NCI-H1048 (cell line): ENCODE measurements at regions not wholly inside any gene's neighbourhood (a gene's known extent, or its start where the extent isn't known, plus 50 kb on each side); places are given as distances from the start of the nearest gene placed in this dataset.
"Not testable (repeated sequence)": the region's sequence is repeated elsewhere in the genome, so short reads cannot be mapped to it uniquely, and the experiment has no call there.

Source experiments
- DNase-seq: peaks from one replicate; lab custom pipeline; 2025; lab: John Stamatoyannopoulos, UW

DNA sequence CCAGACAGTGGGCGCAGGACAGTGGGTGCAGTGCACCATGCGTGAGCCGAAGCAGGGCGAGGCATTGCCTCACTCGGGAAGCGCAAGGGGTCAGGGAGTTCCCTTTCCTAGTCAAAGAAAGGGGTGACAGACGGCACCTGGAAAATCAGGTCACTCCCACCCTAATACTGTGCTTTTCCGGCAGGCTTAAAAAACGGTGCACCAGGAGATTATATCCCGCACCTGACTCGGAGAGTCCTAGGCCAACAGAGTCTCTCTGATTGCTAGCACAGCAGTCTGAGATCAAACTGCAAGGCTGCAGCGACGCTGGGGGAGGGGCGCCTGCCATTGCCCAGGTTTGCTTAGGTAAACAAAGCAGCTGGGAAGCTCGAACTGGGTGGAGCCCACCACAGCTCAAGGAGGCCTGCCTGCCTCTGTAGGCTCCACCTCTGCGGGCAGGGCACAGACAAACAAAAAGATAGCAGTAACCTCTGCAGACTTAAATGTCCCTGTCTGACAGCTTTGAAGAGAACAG lies 116.4 kb downstream of the CXCL12 start:
- DNase-seq, result not testable (repeated sequence)

DNA sequence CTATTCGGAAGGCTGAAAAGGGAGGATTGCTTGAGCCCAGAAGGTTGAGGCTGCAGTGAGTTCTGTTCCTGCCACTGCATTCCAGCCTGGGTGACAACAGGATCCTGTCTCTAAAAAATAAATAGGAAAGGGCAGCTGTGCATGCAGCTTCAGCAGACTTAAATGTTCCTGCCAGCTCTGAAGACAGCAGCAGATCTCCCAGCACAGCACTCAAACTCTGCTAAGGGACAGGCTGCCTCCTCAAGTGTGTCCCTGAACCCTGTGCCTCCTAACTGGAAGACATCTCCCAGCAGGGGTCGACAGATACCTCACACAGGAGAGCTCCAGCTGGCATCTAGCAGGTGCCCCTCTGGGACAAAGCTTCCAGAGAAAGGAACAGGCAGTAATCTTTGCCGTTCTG lies 117.9 kb downstream of the CXCL12 start:
- DNase-seq, result no peak

DNA sequence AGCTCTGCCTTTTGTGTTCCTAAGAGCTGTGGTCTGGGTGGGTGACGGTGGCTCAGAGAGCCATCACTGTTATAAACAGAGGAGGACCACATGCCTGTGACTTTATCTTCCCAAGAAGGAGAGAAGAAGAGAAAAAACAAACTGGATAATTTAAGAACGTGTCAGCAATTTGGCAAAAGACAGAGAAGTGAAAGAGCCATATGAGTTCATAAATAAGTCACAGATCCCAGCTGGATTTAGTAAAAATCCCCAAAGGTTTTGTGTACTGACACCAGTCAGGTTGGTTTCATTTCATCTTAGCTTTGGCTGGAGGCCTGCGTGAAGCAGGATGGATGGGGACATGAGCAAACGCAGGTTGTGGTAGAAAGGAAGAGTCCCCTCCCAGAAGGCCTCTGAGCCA lies 120.7 kb downstream of the CXCL12 start:
- DNase-seq, result no peak

DNA sequence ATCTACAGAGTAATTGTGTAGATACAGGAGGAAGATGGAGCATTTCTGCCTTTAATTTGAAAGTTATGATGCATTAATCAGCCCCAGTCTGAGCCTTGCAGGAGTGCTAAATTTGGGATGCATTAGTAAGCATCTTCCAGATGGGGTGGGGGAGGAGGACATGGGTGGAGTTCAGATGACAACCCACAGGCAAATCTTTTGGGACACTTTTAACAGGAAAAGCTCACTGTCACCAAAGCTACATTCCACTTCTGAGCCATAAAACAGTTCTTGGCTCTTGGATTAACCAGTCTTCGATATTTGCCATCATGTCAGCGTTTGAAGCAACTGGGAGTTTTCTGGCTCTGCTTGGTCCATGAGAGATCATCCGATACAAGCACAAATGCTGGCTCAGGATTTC lies 121.1 kb downstream of the CXCL12 start:
- no peak for DNase-seq

DNA sequence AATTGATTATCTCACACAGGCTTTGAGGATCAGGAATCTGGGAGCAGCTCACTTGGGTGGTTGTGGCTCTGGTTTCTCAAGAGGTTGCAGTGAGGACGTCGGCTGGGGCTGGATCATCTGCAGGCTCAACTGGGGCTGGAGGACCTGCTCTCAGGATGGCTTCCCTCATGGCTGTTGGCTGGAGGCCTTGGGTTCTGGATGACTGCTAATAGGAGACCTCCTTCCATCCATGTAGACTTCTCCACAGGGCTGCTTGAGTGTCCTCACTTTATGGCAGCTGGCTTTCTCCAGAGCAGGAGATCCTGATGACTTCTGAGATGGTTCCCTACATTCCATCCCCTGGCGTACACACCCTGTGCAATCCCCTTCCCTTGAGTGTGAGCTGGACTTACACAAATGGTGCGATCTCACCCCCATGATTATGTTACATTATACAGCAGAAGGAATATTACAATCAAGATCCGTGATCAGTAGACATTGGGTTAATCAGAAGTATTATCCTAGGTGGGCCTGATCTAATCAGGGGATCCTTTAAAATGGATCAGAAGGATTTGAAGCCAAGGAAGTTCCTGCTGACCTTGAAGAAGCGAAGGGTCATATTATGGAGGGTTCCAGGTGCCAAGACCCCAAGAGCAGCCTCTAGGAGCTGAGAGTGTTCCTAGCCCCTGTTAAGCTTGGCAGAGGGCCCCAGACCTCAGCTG lies 122.2 kb downstream of the CXCL12 start:
- no peak for DNase-seq

DNA sequence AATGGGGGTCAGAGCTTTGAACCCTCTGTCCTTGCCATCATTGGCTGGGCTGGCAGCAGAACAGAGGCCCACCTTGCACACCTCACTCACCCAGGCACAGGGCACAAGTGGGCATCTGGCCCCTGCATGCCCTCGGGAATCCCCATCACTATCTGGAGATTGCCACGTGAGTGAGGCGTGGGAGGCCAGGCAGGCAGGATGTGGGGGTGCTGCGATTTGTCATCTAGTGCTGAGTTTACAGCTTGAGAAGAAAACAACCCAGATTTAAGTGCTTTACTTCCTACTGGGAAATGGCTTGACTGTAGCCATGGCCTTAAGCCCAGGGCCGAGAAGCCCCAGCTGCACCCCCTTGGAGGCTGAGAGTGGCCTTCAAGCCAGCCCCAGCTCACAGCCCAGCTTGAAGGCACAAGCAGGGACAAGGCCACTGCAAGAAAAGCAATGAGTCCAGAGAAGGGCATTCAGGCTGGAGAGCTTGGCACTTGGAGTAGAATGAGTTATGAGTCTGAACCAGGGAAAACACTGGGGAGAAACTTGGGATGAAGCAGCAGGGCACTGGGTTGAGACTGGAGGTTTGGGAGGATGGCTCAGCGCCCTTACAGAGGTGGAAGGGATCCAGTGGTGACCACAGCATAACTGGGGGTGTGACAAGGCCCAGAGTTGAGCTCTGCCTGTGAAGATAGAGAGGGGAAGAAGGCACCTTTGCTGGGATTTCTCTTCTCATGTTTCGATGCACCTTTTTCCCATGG lies 123.0 kb downstream of the CXCL12 start:
- no peak for DNase-seq

DNA sequence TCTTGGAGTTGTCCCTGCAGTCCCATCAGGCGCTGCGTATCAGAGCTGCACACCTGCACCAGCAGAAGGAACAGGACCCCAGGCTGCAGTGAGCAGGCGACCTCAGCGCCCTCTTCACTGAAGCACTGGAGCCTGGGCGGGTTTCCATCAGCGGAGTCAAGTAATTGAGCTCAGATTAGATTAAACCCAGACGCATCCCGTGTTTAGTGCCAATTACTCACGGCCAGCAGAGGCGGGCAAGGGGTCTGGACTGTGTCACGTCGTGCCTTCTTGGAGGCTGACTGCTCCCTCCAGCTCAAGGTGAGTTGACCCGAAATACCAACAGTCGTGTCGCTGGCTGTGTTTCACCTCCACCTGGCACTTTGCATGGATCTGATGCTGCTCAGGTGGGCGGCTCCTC lies 123.6 kb downstream of the CXCL12 start:
- no peak for DNase-seq

DNA sequence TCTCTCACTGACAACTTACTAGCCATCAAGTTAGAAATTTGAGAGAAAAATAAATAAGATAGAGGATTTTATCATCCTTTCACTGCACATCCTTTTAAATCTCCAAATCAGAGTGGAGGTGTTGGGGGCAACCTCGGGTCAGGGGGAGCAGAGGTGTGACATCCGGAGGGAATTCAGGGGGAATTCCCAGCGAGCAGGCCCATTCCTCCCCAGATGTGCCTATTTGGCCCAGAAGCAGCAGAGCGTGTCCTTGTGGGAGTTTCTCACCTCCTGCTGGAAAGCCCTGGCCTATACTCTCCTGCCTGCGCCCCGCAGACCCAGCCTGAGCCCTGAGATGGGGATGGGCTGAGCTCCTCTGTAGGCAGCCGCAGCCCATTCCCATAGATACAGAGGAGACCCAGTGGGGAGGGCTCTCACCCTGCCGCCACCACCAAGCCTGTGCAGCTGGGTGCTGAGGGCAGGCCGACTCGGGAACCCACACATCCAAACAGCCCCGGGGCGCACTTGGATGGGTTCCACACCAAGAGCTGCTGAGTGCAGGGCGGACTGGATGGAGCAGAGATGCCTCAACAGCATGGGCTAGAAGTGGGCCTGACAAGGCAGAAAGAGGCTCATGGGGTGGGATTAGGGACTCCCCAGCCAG lies 124.5 kb downstream of the CXCL12 start:
- DNase-seq, result no peak

DNA sequence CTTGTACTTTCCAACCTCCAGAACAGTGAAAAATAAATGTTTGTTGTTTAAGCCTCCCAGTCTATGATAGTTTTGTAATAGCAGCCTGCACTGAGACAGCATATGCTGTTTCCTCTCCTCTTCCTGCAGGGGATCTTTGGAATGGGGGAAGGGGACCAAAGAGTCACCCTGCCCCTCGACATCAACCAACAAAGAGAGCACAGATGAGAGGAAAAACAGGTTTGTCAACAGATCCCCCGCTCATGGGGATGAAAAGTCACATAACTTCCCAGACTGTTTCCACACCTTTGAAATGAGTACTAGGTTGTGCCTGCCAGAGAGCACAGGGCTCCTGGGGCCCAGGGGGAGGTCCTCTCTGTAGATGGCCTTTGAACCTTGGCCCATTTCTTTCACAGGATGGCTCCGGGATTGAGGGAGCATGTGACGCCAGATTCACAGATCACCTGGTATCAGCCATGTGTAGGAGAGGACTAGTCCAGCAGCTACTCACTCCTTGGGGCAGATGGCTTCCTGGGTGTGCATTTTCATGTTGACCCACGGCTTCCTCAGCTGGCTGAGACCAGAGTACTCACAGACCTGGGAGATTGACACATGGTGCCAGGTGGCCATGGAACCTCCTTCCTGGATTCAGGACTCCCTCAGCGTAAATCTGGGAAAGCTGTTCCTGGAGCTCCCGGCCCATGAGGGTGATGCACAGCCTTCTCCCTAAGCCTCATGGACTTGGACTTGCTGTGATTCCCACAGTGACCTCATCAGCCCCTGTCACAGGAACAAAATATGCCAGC lies 125.6 kb downstream of the CXCL12 start:
- no peak for DNase-seq

DNA sequence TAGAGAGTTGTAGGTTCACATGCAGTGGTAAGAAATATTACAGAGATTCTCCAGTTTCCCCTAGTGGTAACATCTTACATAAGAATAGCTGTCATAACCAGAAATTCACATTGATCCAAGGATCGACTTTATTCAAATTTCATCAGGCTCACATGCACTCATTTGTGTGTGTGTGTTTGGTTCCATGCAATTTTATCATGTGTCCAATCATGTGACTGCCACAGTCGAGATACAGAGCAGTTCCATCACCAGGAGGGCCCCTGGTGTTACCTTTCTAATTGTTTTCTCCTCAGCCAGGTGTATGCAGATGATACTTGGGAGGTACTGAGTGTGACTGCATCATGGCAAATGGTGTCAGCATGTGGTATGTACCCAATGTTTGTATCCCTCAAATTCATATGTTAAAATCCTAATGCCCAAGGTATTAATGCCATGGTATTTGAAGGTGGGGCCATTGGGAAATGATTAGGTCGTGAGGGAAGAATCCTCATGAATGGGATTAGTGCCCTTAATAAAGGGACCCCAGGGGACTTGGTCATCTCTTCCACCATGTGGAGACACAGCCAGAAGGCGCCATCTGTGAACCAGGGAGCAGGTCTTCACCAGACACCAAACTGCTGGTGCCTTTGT lies 126.3 kb downstream of the CXCL12 start:
- no peak for DNase-seq

DNA sequence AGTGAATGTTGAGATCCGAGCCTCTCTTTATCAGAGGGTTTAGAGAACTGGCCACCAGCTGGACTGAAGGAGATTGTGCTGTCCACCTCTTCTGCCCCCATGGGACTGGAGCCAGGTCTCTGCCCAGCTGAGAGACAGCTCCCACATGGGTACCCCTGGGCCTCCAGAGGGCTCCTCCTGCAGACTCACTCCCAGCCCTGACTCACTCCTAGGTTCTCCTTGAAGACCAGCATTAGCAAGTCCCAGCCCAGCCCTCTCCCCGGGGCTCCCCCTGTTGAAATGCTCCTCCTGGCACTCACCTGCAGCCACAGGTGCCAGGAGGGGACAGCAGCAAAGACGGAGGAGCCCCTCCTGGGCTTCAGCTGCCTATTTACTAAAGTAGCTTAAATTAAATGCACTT lies 126.9 kb downstream of the CXCL12 start:
- no peak for DNase-seq

DNA sequence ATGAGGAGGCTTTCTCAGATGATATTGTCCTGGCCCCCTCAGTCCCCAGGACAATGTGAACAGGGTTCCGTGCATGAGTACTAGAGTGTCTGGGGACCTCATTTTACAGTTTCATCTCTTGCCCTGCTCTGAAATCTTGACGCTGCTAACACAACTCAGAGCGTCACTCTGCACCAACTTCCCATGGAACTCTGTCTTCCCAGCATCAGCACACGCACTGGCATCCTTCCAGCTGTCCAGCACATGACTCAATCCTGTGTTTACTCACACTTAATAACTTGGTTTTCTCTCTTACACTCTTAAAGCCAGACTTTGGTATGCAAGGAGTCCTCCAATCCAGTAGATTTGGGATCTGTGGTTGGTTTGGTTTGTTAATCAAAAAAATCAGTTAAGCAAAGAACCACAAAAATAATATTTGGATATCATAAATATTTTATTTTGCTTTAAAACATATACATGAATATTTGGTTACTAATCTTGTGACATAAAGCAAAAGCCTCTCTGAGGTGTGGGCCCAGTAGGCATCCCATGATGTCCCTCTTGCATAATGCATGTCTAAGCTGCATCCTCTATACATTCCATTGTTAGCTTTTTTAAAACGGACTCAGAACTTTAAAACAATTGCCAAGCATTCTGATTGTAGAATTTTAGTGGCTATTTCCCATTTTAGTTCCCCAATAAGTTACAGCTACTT lies 131.0 kb downstream of the CXCL12 start:
- DNase-seq, result no peak

DNA sequence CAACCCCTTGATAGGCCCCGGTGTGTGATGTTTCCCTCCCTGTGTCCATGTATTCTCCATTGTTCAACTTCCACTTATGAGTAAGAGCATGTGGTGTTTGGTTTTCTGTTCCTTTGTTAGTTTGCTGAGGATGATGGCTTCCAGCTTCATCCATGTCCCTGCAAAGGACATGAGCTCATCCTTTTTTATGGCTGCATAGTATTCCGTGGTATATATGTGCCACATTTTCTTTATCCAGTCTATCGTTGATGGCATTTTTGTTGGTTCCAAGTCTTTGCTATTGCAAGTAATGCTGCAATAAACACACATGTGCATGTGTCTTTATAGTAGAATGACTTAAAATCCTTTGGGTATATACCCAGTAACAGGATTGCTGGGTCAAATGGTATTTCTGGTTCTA lies 132.3 kb downstream of the CXCL12 start:
- DNase-seq, result not testable (repeated sequence)

DNA sequence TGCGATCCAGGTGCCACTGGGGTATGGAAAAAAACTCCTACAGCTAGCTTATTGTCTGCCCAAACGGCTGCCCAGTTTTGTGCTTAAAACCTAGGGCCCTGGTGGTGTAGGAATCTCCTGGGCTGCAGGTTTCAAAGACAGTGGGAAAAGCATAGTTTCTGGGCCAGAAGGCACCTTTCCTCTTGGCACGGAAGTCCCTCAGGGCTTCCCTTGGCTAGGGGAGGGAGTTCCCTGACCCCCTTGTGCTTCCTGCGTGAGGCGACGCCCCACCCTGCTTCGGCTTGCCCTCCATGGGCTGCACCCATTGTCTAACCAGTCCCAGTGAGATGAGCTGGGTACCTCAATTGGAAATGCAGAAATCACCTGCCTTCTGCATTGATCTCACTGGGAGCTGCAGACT lies 135.0 kb downstream of the CXCL12 start:
- not testable (repeated sequence) for DNase-seq

DNA sequence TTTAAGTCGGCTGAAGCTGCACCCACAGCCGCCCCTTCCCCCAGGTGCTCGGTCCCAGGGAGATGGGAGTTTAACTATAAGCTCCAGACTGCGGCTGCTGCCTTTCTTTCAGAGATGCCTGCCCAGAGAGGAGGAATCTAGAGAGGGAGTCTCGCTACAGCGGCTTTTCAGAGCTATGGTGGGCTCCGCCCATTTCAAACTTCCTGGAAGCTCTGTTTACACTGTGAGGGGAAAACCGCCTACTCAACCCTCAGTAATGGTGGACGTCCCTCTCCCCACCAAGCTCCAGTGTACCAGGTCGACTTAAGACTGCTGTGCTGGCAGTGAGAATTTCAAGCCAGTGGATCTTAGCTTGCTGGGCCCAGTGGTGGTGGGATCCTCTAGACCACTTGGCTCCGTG lies 135.4 kb downstream of the CXCL12 start:
- DNase-seq, result no peak

DNA sequence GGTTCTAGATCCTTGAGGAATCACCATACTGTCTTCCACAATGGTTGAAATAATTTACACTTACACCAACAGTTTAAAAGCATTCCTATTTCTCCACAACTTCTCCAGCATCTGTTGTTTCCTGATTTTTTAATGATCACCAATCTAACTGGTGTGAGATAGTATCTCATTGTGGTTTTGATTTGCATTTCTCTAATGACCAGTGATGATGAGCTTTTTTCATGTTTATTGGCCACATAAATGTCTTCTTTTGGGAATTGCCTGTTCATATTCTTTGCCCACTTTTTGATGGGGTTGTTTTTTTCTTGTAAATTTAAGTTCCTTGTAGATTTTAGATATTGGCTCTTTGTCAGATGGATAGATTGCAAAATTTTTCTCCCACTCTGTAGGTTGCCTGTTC lies 138.2 kb downstream of the CXCL12 start:
- DNase-seq, result not testable (repeated sequence)

DNA sequence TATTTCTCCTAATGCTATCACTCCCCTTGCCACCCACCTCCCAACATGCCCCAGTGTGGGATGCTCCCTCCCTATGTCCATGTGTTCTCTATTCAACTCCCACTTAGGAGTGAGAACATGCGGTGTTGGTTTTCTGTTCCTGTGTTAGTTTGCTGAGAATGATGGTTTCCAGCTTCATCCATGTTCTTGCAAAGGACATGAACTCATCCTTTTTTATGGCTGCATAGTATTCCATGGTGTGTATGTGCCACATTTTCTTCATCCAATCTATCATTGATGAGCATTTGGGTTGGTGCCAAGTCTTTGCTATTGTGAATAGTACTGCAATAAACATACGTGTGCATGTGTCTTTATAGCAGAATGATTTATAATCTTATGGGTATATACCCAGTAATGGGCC lies 138.6 kb downstream of the CXCL12 start:
- DNase-seq, result not testable (repeated sequence)

DNA sequence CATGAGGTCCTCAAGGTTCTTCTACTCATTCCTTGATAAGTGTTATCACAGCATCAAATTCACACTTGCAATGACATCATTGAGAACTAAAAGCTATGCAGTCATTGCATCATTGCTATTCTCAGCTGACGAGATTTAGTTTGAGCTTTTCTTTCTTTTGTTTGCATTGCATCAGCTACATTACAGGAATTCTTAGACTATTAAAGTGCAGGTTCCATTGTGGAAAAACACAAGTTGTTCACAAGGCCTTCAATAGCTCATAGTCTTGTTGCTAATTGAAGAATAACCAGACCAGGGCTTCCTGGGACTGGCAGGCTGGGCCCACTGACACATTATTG lies 139.3 kb downstream of the CXCL12 start:
- no peak for DNase-seq

DNA sequence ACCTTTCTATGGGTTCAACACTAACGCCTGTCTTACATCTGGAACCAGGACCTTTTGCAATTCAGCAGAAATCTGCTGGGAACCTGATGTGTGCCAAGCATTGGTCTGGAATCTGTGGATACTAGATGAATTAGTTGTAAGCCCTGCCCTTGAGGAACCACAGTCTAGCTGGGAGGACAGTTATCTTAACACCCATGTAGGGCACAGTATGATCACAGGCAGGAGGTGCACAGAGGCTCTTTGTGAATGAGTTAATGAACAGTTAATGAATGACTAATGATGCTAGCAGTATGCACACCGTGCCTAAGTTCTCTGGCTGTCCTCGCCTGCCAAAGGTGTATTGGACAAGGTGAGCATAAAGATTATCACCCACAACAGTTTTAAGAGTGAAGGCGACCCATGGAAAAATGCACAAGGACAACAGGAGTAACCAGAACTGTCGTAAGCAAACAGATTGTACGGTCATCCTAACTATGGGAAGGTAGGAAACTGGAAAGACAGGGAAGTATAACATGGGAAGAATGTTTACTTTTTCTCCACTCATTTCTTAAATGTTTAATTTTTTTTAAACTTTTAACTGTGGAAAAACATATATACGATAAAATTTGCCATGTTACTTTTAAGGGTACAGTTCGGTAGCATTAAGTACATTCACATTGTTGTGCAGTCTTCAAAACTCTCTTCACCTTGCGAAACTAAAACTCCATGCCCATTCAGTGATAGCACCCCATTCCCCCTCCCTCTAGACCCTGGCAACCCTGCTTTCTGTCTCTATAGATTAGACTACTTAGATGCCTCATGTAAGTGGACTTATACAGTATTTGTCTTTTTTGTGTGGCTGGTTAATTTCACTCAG lies 139.9 kb downstream of the CXCL12 start:
- no peak for DNase-seq

DNA sequence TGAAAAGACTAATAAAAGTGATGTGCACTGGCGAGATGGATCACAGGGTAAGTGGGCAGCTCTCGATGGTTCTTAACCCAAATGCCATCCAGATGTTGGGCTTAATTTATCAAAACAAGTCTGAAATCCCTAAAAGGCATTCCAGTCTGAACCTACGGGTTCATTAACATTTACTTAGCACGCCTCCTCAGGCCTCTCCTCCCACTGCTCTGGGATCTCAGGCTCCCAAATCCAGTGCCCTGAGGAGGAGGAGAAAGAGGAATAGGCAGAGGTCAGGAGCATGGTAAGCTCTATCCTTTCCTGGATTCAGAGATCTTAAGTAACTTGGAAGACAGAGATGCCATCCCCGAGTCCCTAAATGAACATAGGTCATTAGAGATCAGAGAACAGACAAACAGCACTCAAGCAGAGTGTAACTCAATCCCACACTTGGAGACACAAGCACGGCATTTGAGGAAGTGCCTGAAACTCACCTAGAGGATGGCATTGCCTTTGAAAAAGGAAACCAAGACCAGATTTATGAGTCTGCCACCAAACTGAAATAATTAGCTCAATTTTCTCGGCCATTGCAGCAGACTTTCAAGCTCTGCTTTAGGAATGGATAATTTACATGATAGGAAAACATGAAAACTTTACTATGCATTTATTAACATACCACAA lies 140.9 kb downstream of the CXCL12 start:
- DNase-seq, result no peak
